ENCODE measurements at regions not wholly inside any gene's neighbourhood (a gene's known extent, or its start where the extent isn't known, plus 50 kb on each side); places are given as distances from the start of the nearest gene placed in this dataset.

- Histone ChIP-seq H4K5ac (ENCODE audit: low read depth, low read length) (no peak overlapping the region), H3K4me2 (ENCODE audit: low read depth, low read length) (no peak overlapping the region), H3K4me1 (ENCODE audit: control insufficient read depth, insufficient read depth, low read length) (no peaks in the 10 kb centered on the region), H2AFZ (replicated peaks; ENCODE audit: low read length, poor library complexity) (no peak overlapping the region), H3K14ac (replicated peaks; ENCODE audit: low read depth, low read length) (no peak overlapping the region), H3K18ac (ENCODE audit: low read depth, low read length) (no peak overlapping the region), H3K4me3 (ENCODE audit: insufficient read depth, low read depth, low read length) (no peak overlapping the region), H3K9me3 (ENCODE audit: control insufficient read depth, insufficient read depth, low read length) (peaks cover 5% of the 10 kb centered on the region), H4K20me1 (ENCODE audit: insufficient read depth, low read length) (no peaks in the 10 kb centered on the region), H2BK120ac (ENCODE audit: low read depth, low read length) (no peak overlapping the region), H3K56ac (ENCODE audit: extremely low read depth, insufficient read depth, low read length) (no peak overlapping the region), H3K23ac (ENCODE audit: low read depth, low read length) (no peak overlapping the region), H2AK5ac (ENCODE audit: low read depth, low read length) (no peak overlapping the region), H3K4ac (ENCODE audit: low read depth, low read length) (no peak overlapping the region), H3K27ac (ENCODE audit: insufficient read depth, low read length) (no peak overlapping the region), H3K36me3 (ENCODE audit: control insufficient read depth, insufficient read depth, low read length) (no peaks in the 10 kb centered on the region), H3K79me1 (ENCODE audit: low read depth in 1 of 2, low read length in 2 of 2) (no peaks in the 10 kb centered on the region), H4K8ac (ENCODE audit: low read depth in 2 of 2, low read length in 2 of 2) (no peak overlapping the region), H3K27me3 (ENCODE audit: control insufficient read depth, insufficient read depth, low read length) (no peaks in the 10 kb centered on the region), H3K9me1 (ENCODE audit: insufficient read depth, low read length) (no peaks in the 10 kb centered on the region), H4K91ac (ENCODE audit: insufficient read depth, low read depth, low read length) (no peak overlapping the region), H2AK9ac (replicated peaks; ENCODE audit: low read depth, low read length, poor library complexity) (no peak overlapping the region), H3K9ac (ENCODE audit: low read depth, low read length) (no peak overlapping the region), H2BK5ac (ENCODE audit: low read depth, low read length, poor library complexity, severe bottlenecking) (no peak overlapping the region), H2BK15ac (ENCODE audit: low read depth, low read length) (no peak overlapping the region), H2BK20ac (ENCODE audit: low read depth, low read length) (no peak overlapping the region)
- no CpG with 5 or more reads among the region's 2 CpGs for WGBS, 2 experiments (ENCODE audit: extremely low coverage in 2 of 2, insufficient read length in 1 of 2)
- DNase-seq (no peak), ATAC-seq (ENCODE audit: low read depth) (no peak)
- in situ Hi-C loops (cut with MboI; ENCODE audit: low sequenced_read_pairs) (no loop called here), dilution Hi-C loops (cut with HindIII; ENCODE audit: low sequenced_read_pairs, unreplicated experiment) (no loop called here), intact Hi-C loops (cut with micrococcal nuclease) (no loop called here)
- ChIA-PET POLR2A (ENCODE audit: unreplicated experiment) (no interaction called here), CTCF (interaction anchor here (0.5 kb wide), 1 partner anchor 152 kb away, joined by 3 read pairs; no protein-coding TSS in a partner anchor)
- no peak for TF ChIP-seq NFE2L2 (IDR thresholded peaks at IDR 0.05; ENCODE audit: low read depth, low read length)
- no peak for TF ChIP-seq MAFK (IDR thresholded peaks at IDR 0.05; ENCODE audit: low read depth, low read length)
- no peak for TF ChIP-seq CHD1 (IDR thresholded peaks at IDR 0.05; ENCODE audit: low read depth, low read length)
- TF ChIP-seq RFX5 (IDR thresholded peaks at IDR 0.05; ENCODE audit: low read depth, low read length) = no peak
- TF ChIP-seq USF2 (IDR thresholded peaks at IDR 0.05; ENCODE audit: low read depth, low read length) = no peak
- no peak for TF ChIP-seq FOS (IDR thresholded peaks at IDR 0.05; ENCODE audit: low read depth, low read length)
- no peak for TF ChIP-seq BHLHE40 (IDR thresholded peaks at IDR 0.05; ENCODE audit: low read depth, low read length)
- TF ChIP-seq RAD21 (IDR thresholded peaks at IDR 0.05; ENCODE audit: low read length) = no peak
- TF ChIP-seq CEBPB (IDR thresholded peaks at IDR 0.05; ENCODE audit: low read depth, low read length) = no peak
- TF ChIP-seq MAZ (IDR thresholded peaks at IDR 0.05; ENCODE audit: borderline replicate concordance, low read depth, low read length) = no peak
- BruUV-seq (replicated peaks) = no TSS peak
Observed at GRCh38 chr10:8318956-8319355, 264.5 kb downstream of the GATA3 start.

All from IMR-90 (cell line).